Nephron (organoid): ENCODE measurements at regions not wholly inside any gene's neighbourhood (a gene's known extent, or its start where the extent isn't known, plus 50 kb on each side); places are given as distances from the start of the nearest gene placed in this dataset.

Experiments used
- H3K27ac Mint-ChIP-seq, 3 experiments: 2 replicates each; pipeline ENCODE4 v1.8.0; 2020; ENCODE audit warnings: mixed read lengths in 3 of 3, mild to moderate bottlenecking in 2 of 3, moderate library complexity in 1 of 3
- H3K27me3 Mint-ChIP-seq: 2 replicates; pipeline ENCODE4 v1.8.0; 2021; ENCODE audit warnings: low read depth, mild to moderate bottlenecking, moderate library complexity, mixed read lengths
- H3K36me3 Mint-ChIP-seq: 2 replicates; pipeline ENCODE4 v1.8.0; 2020; ENCODE audit warnings: low read depth, mixed read lengths
- H3K4me1 Mint-ChIP-seq: 2 replicates; pipeline ENCODE4 v1.8.0; 2020; ENCODE audit warnings: mixed read lengths
- H3K4me3 Mint-ChIP-seq, 3 experiments: 2 replicates each; pipeline ENCODE4 v1.8.0; 2020; ENCODE audit warnings: mild to moderate bottlenecking in 3 of 3, mixed read lengths in 3 of 3, moderate library complexity in 2 of 3
- H3K9me3 Mint-ChIP-seq: 2 replicates; pipeline ENCODE4 v1.8.0; 2020; ENCODE audit warnings: mixed read lengths
- CTCF ChIP-seq, 3 experiments: fragments of 200-600 bp; sonication (generic); IDR thresholded peaks; one replicate each; pipeline ENCODE4 v1.5.0; 2021; ENCODE audit warnings: antibody characterized with exemption in 3 of 3; ENCODE audit not compliant: unreplicated experiment in 3 of 3

DNA sequence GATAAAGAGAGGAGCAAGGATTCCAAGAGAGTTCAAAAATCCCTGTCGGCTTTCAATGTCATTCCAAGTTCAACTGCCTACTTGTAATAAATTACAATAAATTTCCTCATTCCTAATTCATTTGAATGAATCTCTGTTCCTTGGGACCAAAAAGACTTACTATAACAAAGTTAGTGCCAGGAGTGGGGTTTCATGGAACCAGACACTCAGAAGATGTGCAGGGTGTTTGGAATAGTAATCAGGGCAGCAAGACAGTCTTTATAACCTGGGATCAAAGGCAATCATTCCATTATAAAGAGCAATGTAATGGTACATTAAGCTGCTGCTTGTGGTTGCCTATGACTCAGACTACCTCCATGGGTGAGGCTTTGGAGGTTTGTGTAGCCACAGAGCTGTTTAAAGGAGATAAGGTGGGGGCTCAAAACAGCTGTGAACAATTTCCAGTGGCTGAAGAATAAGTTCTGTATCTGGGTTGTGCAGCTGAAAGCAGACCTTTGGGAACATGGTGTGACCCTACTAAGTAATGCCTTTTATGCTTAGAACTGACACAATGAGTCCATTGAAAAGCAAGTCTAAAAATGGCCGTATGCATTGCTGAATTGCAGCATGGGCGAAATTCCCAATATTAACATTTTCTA lies 159.9 kb downstream of the LINC00237 start:
- Mint-ChIP-seq H3K27ac (no peak overlapping the region), H3K36me3 (no peaks in the 10 kb centered on the region), H3K9me3 (no peaks in the 10 kb centered on the region), H3K4me3 (no peak overlapping the region), H3K4me1 (no peaks in the 10 kb centered on the region), H3K27me3 (no peaks in the 10 kb centered on the region)
- no peak for TF ChIP-seq CTCF (IDR thresholded peaks at IDR 0.05; ENCODE audit: unreplicated experiment in 3 of 3)

GRCh38 chr20:20941468-20941889 lies 164.7 kb downstream of the LINC00237 start:
- Mint-ChIP-seq H3K9me3 (no peaks in the 10 kb centered on the region), H3K27ac (no peak overlapping the region), H3K4me1 (no peaks in the 10 kb centered on the region), H3K4me3 (no peak overlapping the region), H3K36me3 (no peaks in the 10 kb centered on the region), H3K27me3 (no peaks in the 10 kb centered on the region)
- no peak for TF ChIP-seq CTCF (IDR thresholded peaks at IDR 0.05; ENCODE audit: unreplicated experiment in 3 of 3)

GRCh38 chr20:20939006-20939405 lies 167.2 kb downstream of the LINC00237 start:
- H3K36me3 Mint-ChIP-seq, result no peaks in the 10 kb centered on the region

DNA sequence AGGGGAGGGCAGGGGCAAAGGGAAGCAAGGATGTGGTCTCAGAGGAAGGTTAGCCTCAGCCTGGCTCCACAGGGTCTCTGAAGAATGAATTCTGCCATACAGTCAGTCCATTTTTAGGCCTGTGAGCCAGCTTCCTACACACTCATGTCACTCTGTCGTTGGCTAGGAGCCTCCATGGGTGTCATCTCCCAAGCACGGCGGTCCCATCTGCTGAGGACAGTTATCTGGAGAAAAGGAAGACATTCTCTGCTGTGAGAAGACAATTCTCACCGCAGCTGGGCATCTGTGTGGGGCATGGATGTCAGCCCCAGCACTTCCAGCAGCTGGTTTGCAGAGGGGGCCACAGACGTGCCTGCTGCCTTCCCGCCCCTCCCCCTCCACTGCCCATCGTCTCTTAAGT lies 167.6 kb downstream of the LINC00237 start:
- H3K4me1 Mint-ChIP-seq, result no peaks in the 10 kb centered on the region
- no peaks in the 10 kb centered on the region for H3K9me3 Mint-ChIP-seq
- no peak overlapping the region for H3K27ac Mint-ChIP-seq

More at GRCh38 chr20:20939006-20939405, 167.2 kb downstream of the LINC00237 start:
- Mint-ChIP-seq H3K4me3 (no peak overlapping the region), H3K9me3 (no peaks in the 10 kb centered on the region), H3K27me3 (no peaks in the 10 kb centered on the region), H3K4me1 (no peaks in the 10 kb centered on the region), H3K27ac (no peak overlapping the region)
- no peak for TF ChIP-seq CTCF (IDR thresholded peaks at IDR 0.05; ENCODE audit: unreplicated experiment in 3 of 3)

GRCh38 chr20:20938131-20938530 lies 168.0 kb downstream of the LINC00237 start:
- Mint-ChIP-seq H3K27ac (no peak overlapping the region), H3K4me1 (no peaks in the 10 kb centered on the region), H3K27me3 (no peaks in the 10 kb centered on the region), H3K4me3 (no peak overlapping the region), H3K36me3 (no peaks in the 10 kb centered on the region), H3K9me3 (no peaks in the 10 kb centered on the region)
- TF ChIP-seq CTCF (IDR thresholded peaks at IDR 0.05; ENCODE audit: unreplicated experiment in 3 of 3), result no peak

More for the DNA sequence above, 167.6 kb downstream of the LINC00237 start:
- Mint-ChIP-seq H3K36me3 (no peaks in the 10 kb centered on the region), H3K27me3 (no peaks in the 10 kb centered on the region), H3K4me3 (no peak overlapping the region)
- TF ChIP-seq CTCF (IDR thresholded peaks at IDR 0.05; ENCODE audit: unreplicated experiment in 3 of 3), result no peak
